Brain microvascular endothelial cell (primary cell): ENCODE measurements at regions not wholly inside any gene's neighbourhood (a gene's known extent, or its start where the extent isn't known, plus 50 kb on each side); places are given as distances from the start of the nearest gene placed in this dataset.

Experiments
- DNase-seq: peaks from one replicate; pipeline ENCODE4 v3.0.0-alpha.2; 2020
- H3K27ac ChIP-seq: fragments of 250-450 bp; sonication (Bioruptor Pico); 2 replicates; pipeline ENCODE4 v1.5.1; 2020; ENCODE audit warnings: mild to moderate bottlenecking, moderate library complexity
- H3K27me3 ChIP-seq: fragments of 250-450 bp; sonication (Bioruptor Pico); replicated peaks from 2 replicates; pipeline ENCODE4 v1.5.1; 2020; ENCODE audit warnings: mild to moderate bottlenecking
- H3K36me3 ChIP-seq: fragments of 250-450 bp; sonication (Bioruptor Pico); replicated peaks from 2 replicates; pipeline ENCODE4 v1.5.1; 2020; ENCODE audit warnings: mild to moderate bottlenecking
- H3K4me3 ChIP-seq: 2 replicates; pipeline ENCODE4 v1.5.1; 2011; ENCODE audit warnings: low read depth, mild to moderate bottlenecking, control low read depth, low read length, moderate library complexity
- CTCF ChIP-seq: IDR thresholded peaks from 2 replicates; pipeline ENCODE4 v1.5.1; 2011; ENCODE audit warnings: low read depth, mild to moderate bottlenecking, moderate library complexity, low read length, control low read depth, inconsistent platforms; ENCODE audit errors: missing control alignments
- in situ Hi-C: cut with HindIII; loops from 2 replicates; pipeline ENCODE4 v1.10.0; 2017; ENCODE audit warnings: low sequenced_read_pairs, low pct_ligation_motif_present

DNA sequence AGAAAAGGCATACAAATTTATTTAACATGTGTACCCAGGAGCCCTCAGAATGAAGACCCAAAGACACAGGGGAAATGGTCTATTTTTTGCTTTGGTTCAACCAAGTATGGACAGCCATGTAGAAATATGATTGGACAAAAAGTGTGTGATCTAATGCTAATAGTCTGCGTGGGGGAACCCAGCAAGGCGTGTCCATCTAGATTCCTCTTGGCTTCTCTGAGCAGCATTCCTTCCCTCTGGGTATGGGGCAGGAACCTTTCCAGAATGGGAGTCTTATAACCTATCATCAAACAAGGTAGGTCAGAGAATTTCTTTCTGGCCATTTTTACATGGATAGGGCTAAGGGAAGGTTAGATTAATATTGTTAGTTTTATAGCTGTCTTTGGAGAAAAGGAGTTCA, 698.2 kb downstream of the FGF9 start:
- TF ChIP-seq CTCF = no peak
- no peaks in the 10 kb centered on the region for H3K27me3 ChIP-seq
- in situ Hi-C loops = no loop called here
- H3K36me3 ChIP-seq = no peaks in the 10 kb centered on the region
- DNase-seq = no peak
- H3K27ac ChIP-seq = no peak overlapping the region
- H3K4me3 ChIP-seq = no peak overlapping the region

DNA sequence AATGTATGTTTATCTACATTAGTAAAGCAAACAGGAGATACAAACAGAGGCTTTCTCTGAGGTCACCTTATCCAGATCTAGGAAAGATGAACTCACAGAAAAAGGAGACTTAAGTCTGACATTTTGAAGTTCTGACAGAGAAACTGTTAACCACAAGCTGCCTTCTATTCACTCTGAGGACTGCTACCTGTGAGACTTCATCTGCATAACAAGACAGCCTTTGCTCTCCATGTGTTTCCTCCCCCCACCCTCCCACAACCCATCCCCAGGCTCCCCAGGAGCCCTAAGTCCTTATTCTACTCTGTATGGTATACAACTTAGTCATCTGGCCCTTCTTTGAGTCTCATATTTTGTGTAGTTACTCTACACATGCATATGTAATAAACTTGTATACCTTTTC, 699.0 kb downstream of the FGF9 start:
- Histone ChIP-seq H3K36me3 (no peaks in the 10 kb centered on the region), H3K27ac (no peak overlapping the region), H3K27me3 (no peaks in the 10 kb centered on the region), H3K4me3 (no peak overlapping the region)
- DNase-seq = no peak
- in situ Hi-C loops = no loop called here
- no peak for TF ChIP-seq CTCF

- no peaks in the 10 kb centered on the region for H3K27me3 ChIP-seq
- no peaks in the 10 kb centered on the region for H3K36me3 ChIP-seq
- no peak overlapping the region for H3K4me3 ChIP-seq
- in situ Hi-C loops = no loop called here
- H3K27ac ChIP-seq = no peak overlapping the region
- TF ChIP-seq CTCF = no peak
- DNase-seq = no peak
These were observed 701.4 kb downstream of the FGF9 start for GRCh38 chr13:22372261-22372660.

GRCh38 chr13:22375151-22375550, 704.3 kb downstream of the FGF9 start:
- DNase-seq = no peak
- Histone ChIP-seq H3K36me3 (no peaks in the 10 kb centered on the region), H3K27me3 (no peaks in the 10 kb centered on the region), H3K4me3 (no peak overlapping the region), H3K27ac (no peak overlapping the region)
- no peak for TF ChIP-seq CTCF
- in situ Hi-C loops = no loop called here

DNA sequence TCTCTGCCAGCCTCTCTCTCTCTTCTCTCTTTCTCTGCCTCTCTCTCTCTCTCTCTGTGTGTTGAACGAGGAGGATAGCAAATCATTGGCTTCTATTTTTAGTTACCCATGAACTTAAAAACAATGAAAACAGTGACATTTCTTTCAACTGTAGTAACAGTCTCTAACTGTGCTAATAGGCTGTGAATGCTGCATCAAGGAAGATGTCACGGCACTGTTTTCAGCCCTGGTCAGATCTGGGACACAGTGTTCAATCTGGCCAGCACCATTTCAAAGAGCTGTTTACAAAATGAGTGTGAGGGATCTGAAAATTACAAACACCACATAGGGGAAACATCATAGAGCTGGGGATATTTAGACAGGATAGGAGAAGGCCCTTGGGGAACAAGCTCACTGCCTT, 717.0 kb downstream of the FGF9 start:
- no peak for TF ChIP-seq CTCF
- DNase-seq = no peak
- no peaks in the 10 kb centered on the region for H3K27me3 ChIP-seq
- no peak overlapping the region for H3K27ac ChIP-seq
- no peaks in the 10 kb centered on the region for H3K36me3 ChIP-seq
- no peak overlapping the region for H3K4me3 ChIP-seq
- in situ Hi-C loops = no loop called here

DNA sequence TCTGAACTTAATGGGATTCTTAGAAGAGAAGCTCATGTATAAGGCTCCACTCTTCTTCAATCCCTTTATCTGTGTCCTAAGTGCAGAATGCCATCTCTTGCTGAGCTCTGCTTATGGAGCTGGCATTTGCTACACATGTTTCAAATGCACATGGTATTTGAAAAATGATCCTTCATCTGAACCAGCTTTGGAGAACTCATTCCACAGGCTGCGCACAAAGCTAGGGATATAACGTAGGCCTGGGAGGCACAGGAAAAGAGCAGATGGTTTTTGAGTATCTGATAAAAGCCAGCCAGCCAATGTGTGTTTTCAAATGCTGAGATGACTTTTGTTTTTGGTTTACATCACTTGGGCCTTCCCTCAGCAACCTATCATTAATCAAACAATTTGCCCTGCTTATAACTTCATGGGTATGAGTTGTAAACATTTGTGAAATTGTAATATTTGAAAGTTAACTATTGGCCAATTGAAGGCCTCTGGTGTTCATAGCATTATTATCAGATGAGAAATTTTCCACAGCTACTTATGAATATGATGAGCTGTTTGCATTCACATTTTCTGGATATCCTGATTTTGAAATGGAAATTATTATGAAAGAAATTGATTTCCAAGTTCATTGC, 729.0 kb downstream of the FGF9 start:
- Histone ChIP-seq H3K27ac (no peak overlapping the region), H3K27me3 (no peaks in the 10 kb centered on the region), H3K36me3 (no peaks in the 10 kb centered on the region), H3K4me3 (no peak overlapping the region)
- no peak for DNase-seq
- TF ChIP-seq CTCF = no peak
- in situ Hi-C loops = no loop called here
